Esophagus squamous epithelium (tissue), 5 donors: ENCODE measurements at regions not wholly inside any gene's neighbourhood (a gene's known extent, or its start where the extent isn't known, plus 50 kb on each side); places are given as distances from the start of the nearest gene placed in this dataset.

Source experiments
- DNase-seq: peaks from one replicate; lab custom pipeline; 2025; lab: John Stamatoyannopoulos, UW
- H3K27ac ChIP-seq, 4 donors: fragments of 200-600 bp; sonication (generic); one replicate each; pipeline ENCODE4 v1.5.1; 2016 to 2019; ENCODE audit warnings: mild to moderate bottlenecking in 1 of 4
- H3K27me3 ChIP-seq, 4 donors: fragments of 200-600 bp; sonication (generic); 1 replicate in 3 of 4; 2 replicates in 1 of 4; pipeline versions ENCODE4 v1.5.1 to v1.6.0; 2017 to 2021; ENCODE audit warnings: antibody characterized with exemption in 1 of 4
- H3K36me3 ChIP-seq, 3 donors: fragments of 200-600 bp; sonication (generic); one replicate each; pipeline ENCODE4 v1.5.1; 2016 to 2019
- H3K4me1 ChIP-seq, 3 donors: fragments of 200-600 bp; sonication (generic); one replicate each; pipeline ENCODE4 v1.5.1; 2017 to 2019
- H3K4me3 ChIP-seq, 4 donors: fragments of 200-600 bp; sonication (generic); 1 replicate in 3 of 4; 2 replicates in 1 of 4; pipeline ENCODE4 v1.5.1; 2016 to 2019; ENCODE audit warnings: mild to moderate bottlenecking in 2 of 4, moderate library complexity in 1 of 4
- H3K9me3 ChIP-seq, 3 donors: fragments of 200-600 bp; sonication (generic); one replicate each; pipeline ENCODE4 v1.5.1; 2016 to 2019
- CTCF ChIP-seq, 6 experiments: fragments of 450-650 bp in 4 of 6; fragments of 200-600 bp in 2 of 6; sonication (generic) in 2 of 6; IDR thresholded peaks; one replicate each; pipeline ENCODE4 v1.5.1; 2016 to 2019; ENCODE audit warnings: antibody characterized with exemption in 6 of 6, mild to moderate bottlenecking in 4 of 6, moderate library complexity in 4 of 6
- POLR2A ChIP-seq, 4 donors: fragments of 450-650 bp; IDR thresholded peaks; one replicate each; pipeline ENCODE4 v1.6.1; 2017; ENCODE audit warnings: antibody characterized with exemption in 4 of 4, mild to moderate bottlenecking in 4 of 4, moderate library complexity in 3 of 4
- WGBS, 2 donors: methylation state at CpG; one replicate each; pipeline ENCODE4 v1.1.5; 2018; 5-methylcytosine and 5-hydroxymethylcytosine counted together
- intact Hi-C: fragments of 100-400 bp; cut with DNase I; formaldehyde crosslinking; loops from one replicate; pipeline ENCODE4 v1.15.0; 2022
- donor health status: DM: yes; HTN: yes; CAD: no.

- no peaks in the 10 kb centered on the region for H3K9me3 ChIP-seq
- TF ChIP-seq POLR2A (IDR thresholded peaks at IDR 0.05): no peak
- TF ChIP-seq CTCF (IDR thresholded peaks at IDR 0.05): no peak
- intact Hi-C loops: no loop called here
- H3K27ac ChIP-seq: no peak overlapping the region
- 67 to 71% methylated on average over 4 to 5 of the region's 5 CpGs for WGBS, 2 donors
- H3K4me1 ChIP-seq: no peaks in the 10 kb centered on the region
- no peaks in the 10 kb centered on the region for H3K36me3 ChIP-seq
- DNase-seq: no peak
- no peak overlapping the region for H3K4me3 ChIP-seq
- H3K27me3 ChIP-seq: no peaks in the 10 kb centered on the region
Observed at GRCh38 chr1:117678246-117678977, 72.6 kb downstream of the TENT5C start.

- Histone ChIP-seq H3K9me3 (no peaks in the 10 kb centered on the region), H3K4me3 (no peak overlapping the region), H3K27ac (no peak overlapping the region), H3K36me3 (no peaks in the 10 kb centered on the region), H3K27me3 (no peaks in the 10 kb centered on the region), H3K4me1 (no peaks in the 10 kb centered on the region)
- no peak for DNase-seq
- TF ChIP-seq CTCF (IDR thresholded peaks at IDR 0.05) (no peak), POLR2A (IDR thresholded peaks at IDR 0.05) (no peak)
- 72 to 73% methylated on average over 3 of the region's 3 CpGs for WGBS, 2 donors
- intact Hi-C loops: no loop called here
Observed at GRCh38 chr1:117679299-117679698, 73.5 kb downstream of the TENT5C start.

- Histone ChIP-seq H3K27ac (no peak overlapping the region), H3K27me3 (no peaks in the 10 kb centered on the region), H3K36me3 (no peaks in the 10 kb centered on the region), H3K4me1 (no peaks in the 10 kb centered on the region), H3K4me3 (no peak overlapping the region), H3K9me3 (no peaks in the 10 kb centered on the region)
- TF ChIP-seq POLR2A (IDR thresholded peaks at IDR 0.05) (no peak), CTCF (IDR thresholded peaks at IDR 0.05) (no peak)
- WGBS, 2 donors: 76 to 89% methylated on average over 3 of the region's 4 CpGs
- no peak for DNase-seq
- intact Hi-C loops: no loop called here
Observed at GRCh38 chr1:117679868-117680267, 74.0 kb downstream of the TENT5C start.

GRCh38 chr1:117680316-117681002, 74.6 kb downstream of the TENT5C start:
- intact Hi-C loops: no loop called here
- Histone ChIP-seq H3K36me3 (no peaks in the 10 kb centered on the region), H3K27me3 (no peaks in the 10 kb centered on the region), H3K27ac (no peak overlapping the region), H3K9me3 (no peaks in the 10 kb centered on the region), H3K4me3 (no peak overlapping the region), H3K4me1 (no peaks in the 10 kb centered on the region)
- TF ChIP-seq POLR2A (IDR thresholded peaks at IDR 0.05): no peak
- TF ChIP-seq CTCF (IDR thresholded peaks at IDR 0.05): no peak
- no peak for DNase-seq
- 85 to 89% methylated on average over 9 of the region's 9 CpGs for WGBS, 2 donors
